Epidermal melanocyte (primary cell): ENCODE measurements at regions not wholly inside any gene's neighbourhood (a gene's known extent, or its start where the extent isn't known, plus 50 kb on each side); places are given as distances from the start of the nearest gene placed in this dataset.

ENCODE experiments used
- DNase-seq: peaks from one replicate; pipeline ENCODE4 v3.0.0; 2011; ENCODE audit warnings: low spot score; ENCODE audit not compliant: insufficient read length

DNA sequence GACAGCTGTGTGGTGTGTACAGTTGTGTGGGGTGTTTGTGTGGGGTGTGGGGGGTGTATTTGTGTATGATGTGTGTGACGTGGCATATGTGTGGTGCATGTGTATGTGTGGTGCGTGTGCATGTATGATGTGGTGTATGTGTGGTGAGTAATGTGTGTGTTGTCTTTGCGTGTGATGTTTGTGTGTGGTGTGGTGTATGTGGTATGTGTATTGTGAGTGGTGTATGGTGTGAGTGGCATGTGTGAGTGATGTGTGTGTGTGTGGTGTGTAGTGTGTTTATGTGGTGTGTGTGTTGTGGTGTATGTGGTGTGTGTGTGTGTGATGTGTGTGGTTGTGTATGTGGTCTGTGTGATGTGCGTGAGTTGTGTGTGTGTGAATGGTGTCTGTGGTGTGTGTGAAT lies 191.1 kb downstream of the MELK start:
- no peak for DNase-seq

DNA sequence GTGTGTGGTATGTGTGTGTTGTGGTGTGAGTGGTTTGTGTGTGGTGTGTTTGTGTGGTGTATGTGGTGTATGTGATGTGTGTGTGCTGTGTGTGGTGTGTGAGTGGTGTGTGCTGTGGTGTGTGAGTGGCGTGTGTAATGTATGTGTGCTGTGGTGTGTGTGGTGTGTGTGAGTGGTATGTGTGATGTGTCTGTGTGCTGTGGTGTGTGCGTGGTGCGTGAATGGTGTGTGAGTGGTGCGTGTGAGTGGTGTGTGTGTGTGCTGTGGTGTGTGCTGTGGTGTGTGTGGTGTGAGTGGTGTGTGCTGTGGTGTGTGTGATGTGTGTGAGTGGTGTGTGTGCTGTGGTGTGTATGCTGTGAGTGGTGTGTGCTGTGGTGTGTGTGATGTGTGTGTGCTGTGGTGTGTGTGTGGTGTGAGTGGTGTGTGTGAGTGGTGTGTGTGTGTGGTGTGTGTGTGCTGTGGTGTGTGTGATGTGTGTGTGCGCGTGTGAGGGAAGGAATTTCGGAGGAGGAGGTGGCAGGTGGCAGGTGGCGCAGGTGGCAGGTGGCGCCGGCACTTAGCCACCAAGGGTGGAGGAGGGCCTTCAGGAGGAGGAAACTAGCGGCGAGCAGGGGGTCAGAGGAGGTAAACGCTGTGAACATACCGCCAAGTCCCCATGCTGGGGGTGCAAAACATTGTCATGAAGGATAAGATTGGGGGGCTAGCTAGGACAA lies 191.8 kb downstream of the MELK start:
- no peak for DNase-seq

DNA sequence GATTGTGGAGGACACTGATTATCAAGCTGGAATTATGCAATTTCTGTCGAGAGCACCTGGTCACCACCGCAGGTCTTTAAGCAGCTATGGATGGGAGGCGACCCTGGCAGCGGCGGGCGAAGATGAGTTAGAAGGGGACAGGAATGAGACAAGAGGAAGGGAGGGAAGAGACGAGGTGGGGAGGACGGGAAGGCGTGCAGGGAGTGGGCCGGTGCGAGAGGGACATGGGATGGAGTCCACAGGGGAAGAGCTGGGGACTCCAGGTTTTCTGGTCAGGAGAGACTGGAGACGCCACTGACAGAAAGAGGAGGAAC lies 192.3 kb downstream of the MELK start:
- no peak for DNase-seq

DNA sequence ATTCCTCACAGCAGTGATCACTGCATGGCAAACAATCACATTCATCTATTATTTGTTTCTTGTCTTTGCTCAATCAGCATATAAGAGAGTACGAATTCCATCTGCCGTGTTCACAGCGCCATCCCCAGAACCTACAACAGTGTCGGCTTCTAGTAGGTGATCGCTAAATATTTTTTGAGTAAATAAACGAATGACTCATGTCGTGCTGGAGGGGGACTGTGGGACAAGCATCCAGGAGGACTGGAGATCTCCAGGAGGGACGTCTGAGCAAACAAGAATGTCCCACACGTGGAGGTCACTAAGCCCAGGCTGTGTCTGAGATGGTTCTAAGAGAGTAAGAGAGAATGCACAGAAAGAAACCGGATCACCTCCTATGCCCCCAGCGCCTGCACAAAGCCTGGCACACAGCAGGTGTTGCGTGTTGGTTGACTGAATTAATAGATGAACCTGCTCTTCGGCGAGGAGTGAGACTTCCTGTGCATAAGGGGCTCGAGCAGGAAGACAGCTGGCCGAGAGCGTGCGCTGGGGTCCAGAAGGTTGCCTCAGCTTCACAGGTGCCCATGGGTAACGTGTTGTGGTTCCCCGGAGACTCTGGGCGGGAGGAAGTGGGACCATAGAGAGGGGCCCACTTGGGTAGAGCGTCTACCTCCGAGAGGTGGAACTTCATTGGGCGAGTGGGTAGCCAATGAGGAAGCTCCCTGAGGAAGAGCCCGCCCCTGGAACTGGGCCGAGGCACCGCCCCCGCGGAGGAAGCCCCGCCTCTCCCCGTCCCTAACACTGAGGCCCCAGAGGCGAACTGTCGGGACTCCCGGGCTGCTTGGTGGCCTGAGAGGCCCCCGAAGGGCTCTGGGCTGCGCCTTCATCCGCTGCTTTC lies 193.0 kb downstream of the MELK start:
- no peak for DNase-seq

DNA sequence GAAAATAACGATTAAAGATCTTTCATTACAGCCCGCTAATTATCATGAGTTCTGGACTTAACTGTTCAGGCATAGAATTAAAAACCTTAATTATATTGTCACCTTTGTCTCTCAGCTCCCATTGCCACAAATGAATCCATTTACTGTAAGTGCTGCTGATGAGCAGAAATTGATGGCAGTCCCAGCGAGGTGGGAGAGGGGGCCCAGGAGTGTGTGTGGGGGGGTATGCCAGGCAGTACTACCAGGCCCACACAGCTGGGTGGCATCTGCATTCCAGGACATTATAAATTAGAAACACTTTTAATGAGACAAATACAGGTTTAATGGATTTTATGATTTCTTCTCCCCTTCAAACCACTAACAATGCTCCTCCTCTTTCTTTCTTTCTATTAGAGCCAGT lies 196.0 kb downstream of the MELK start:
- no peak for DNase-seq

DNA sequence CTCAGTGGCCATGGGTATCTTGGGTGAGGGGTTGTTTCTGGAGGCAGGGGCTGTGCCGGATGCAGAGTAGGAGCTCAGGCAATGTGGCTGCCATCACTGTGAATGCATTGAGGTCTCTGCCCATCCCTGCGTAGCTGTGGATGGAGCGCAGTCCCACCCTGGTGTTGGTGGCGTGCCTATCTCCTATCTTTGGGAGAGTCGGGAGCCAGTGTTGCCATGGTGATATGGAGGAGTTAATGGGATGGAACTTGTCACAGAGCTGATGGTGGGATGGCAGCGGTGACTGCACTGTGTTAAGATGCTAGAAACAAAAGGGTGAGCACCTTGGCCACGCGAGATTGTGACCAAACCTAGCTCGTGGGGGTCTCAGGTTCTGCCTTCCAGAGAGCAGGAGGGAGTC lies 197.3 kb downstream of the MELK start:
- no peak for DNase-seq

DNA sequence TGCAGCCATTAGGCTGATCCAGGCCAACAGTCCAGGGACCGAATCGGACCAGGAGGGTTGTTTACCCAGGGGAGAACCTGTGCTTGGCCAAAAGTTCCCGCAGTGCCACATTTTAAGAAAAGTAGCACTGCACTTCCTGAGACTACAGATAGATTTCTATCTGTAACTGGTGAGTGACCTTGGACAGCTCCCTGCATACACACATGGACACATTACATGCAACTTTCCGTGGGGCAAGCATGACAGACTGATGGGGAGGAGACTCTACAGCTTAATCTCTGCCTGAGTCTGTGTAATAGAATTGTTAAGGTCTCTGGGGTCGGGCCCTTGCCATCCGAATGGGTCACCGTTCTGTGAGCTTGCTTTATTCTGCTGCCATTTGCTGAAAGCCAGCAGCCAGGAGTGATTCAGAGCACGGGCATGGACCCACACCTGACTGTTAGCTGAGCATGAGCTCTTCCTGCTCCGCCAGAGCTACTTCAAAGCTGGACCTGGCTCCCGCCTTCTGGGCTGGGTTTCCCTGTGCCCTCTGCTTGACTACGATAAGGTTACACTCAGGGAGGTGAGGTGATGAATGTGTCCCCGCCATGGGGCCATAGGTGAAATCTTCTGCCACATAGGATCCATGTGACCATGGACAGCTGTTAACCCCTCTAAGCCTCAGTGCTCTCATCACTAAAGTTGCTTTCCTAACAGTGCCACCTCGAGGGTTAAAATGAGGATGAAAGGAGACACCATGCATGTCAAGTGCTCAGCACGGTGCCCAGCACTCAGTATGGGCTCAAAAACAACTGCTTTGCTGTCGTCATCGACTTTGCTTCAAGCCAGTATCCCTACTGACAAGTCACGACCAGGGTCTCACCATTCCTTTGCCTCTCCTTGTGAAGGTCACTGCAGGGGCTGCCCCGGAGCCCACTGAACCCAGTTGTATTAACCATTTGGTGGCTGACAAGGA lies 200.0 kb downstream of the MELK start:
- no peak for DNase-seq

DNA sequence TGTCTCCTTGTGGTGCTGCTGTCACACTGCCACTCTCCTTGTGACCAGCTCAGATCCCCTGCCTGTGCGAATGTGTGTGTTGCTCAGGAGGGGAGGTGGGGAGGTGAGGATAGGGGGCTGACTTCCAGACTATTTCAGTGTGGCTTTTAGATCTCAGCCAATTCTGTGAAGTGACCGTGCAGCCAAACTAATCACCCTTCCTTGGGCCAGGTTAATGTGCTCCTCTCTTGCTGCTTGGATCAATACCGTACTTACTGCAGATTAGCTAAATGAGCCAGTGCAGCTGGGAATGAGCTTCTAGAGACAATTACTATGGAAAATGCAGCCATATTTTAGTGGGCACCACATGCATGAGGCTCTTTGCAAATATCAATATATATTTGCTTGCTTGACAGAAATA lies 206.0 kb downstream of the MELK start:
- no peak for DNase-seq

DNA sequence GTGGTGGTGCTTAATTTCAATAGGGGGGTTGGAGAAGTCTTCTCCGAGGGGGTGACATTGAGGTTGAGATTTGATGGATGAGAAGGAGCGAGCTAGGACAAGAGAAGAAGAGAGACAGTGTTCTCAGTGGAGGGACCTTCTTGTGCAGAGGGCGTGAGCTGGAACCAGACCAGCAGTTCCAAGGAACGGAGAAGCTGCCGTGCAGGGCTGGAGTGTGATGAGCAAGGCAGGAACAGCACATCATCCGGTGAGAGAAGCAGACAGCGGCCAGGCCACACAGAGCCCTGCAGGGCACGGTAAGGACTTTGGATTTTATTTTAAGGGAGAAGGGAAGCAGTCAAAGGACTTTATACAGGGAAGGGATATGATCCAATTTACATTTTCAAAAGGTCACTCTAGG lies 206.9 kb downstream of the MELK start:
- DNase-seq: no peak

DNA sequence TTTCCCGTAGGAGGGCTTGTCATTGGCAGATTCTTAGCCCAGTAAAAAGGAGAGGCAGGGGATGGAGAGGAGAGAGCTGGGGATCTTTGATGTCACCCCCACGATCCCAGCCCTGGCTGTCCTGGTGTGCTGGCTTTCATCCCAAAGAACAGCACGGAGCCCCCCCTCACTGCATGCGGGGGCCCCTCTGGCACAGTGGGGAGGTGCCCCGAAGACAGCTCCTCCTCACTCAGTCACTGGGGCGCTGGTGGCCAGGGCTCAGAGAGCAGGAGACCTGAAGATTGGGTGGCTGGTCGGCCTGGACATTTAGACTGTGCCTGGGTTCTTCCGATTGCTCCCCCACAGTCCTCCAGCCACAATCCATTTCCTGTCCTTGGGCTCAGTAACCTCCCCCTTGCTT lies 207.5 kb downstream of the MELK start:
- DNase-seq: no peak

DNA sequence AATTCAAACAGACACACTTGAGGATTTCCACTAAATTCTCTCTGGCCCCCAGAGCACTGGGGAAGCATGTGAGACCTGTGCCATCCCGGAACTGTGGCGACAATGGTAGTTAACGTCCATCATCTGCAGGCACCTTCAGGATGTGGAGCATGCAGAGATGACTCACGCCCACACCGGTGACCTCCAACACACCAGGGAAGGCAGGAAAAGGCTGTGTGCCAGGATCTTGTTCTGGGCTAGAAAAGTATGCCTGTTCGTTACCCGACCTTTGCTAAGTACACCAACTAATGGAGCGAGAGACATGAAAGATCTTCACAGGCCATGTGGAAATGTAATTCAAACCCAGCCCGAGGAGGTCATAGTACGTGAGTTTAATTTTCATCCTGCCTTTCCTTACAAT lies 208.8 kb downstream of the MELK start:
- DNase-seq: no peak
